Kasumi-1 (cell line): ENCODE measurements at regions not wholly inside any gene's neighbourhood (a gene's known extent, or its start where the extent isn't known, plus 50 kb on each side); places are given as distances from the start of the nearest gene placed in this dataset.

ENCODE experiments used
- DNase-seq, 2 experiments: peaks; one replicate each; lab custom pipeline; 2025; lab: John Stamatoyannopoulos, UW

- no peak for DNase-seq
These were observed 498.6 kb downstream of the EFNB2 start for GRCh38 chr13:106036870-106037269.

GRCh38 chr13:106034201-106034600 is 501.3 kb downstream of the EFNB2 start:
- no peak for DNase-seq

- peak; percentile 32 to 35 for DNase-seq
These were observed 501.8 kb downstream of the EFNB2 start for GRCh38 chr13:106033659-106034058.

- DNase-seq: no peak
These were observed 503.0 kb downstream of the EFNB2 start for GRCh38 chr13:106032441-106032840.

GRCh38 chr13:106029676-106030290 is 505.7 kb downstream of the EFNB2 start:
- no peak for DNase-seq

- DNase-seq: no peak
These were observed 506.6 kb downstream of the EFNB2 start for GRCh38 chr13:106028911-106029310.

GRCh38 chr13:106011600-106011999 is 523.9 kb downstream of the EFNB2 start:
- DNase-seq: no peak

GRCh38 chr13:106010836-106011235 is 524.6 kb downstream of the EFNB2 start:
- DNase-seq: no peak

- DNase-seq: no peak
These were observed 526.9 kb downstream of the EFNB2 start for GRCh38 chr13:106008540-106008939.

- DNase-seq: no peak
These were observed 528.3 kb downstream of the EFNB2 start for GRCh38 chr13:106007156-106007555.

- DNase-seq: no peak
These were observed 531.8 kb downstream of the EFNB2 start for GRCh38 chr13:106003651-106004050.

GRCh38 chr13:106001443-106001842 is 534.0 kb downstream of the EFNB2 start:
- DNase-seq: no peak

GRCh38 chr13:105997581-105998550 is 537.6 kb downstream of the EFNB2 start:
- no peak for DNase-seq

- DNase-seq: no peak
These were observed 539.0 kb downstream of the EFNB2 start for GRCh38 chr13:105996391-105997025.

GRCh38 chr13:105994340-105994739 is 541.1 kb downstream of the EFNB2 start:
- no peak for DNase-seq

GRCh38 chr13:105991622-105992277 is 543.7 kb downstream of the EFNB2 start:
- peak; percentile 12 to 17 for DNase-seq

GRCh38 chr13:105991131-105991530 is 544.3 kb downstream of the EFNB2 start:
- DNase-seq: no peak

GRCh38 chr13:105990256-105990958 is 545.1 kb downstream of the EFNB2 start:
- DNase-seq: no peak

- no peak for DNase-seq
These were observed 550.8 kb downstream of the EFNB2 start for GRCh38 chr13:105984646-105985045.

GRCh38 chr13:105984236-105984635 is 551.2 kb downstream of the EFNB2 start:
- no peak for DNase-seq

- DNase-seq: no peak
These were observed 553.1 kb downstream of the EFNB2 start for GRCh38 chr13:105982219-105982930.
